Panc1 (cell line): ENCODE measurements at regions not wholly inside any gene's neighbourhood (a gene's known extent, or its start where the extent isn't known, plus 50 kb on each side); places are given as distances from the start of the nearest gene placed in this dataset.

Experiments used
- CTCF ChIP-seq: fragments of 450-650 bp; IDR thresholded peaks from 2 replicates; pipeline ENCODE4 v1.5.1; 2017; ENCODE audit warnings: mild to moderate bottlenecking
- POLR2AphosphoS5 ChIP-seq: IDR thresholded peaks from 2 replicates; pipeline ENCODE4 v1.6.1; 2012; ENCODE audit warnings: mild to moderate bottlenecking, low read depth, low read length, moderate library complexity
- REST ChIP-seq, 2 experiments: IDR thresholded peaks; 2 replicates each; pipeline ENCODE4 v1.6.1; 2011 to 2012; ENCODE audit warnings: low read depth in 2 of 2, control low read depth in 1 of 2, low read length in 1 of 2, mild to moderate bottlenecking in 1 of 2, moderate library complexity in 1 of 2; ENCODE audit not compliant: insufficient read depth in 1 of 2
- SIN3A ChIP-seq: IDR thresholded peaks from 2 replicates; pipeline ENCODE4 v1.6.1; 2012; ENCODE audit warnings: low read depth, mild to moderate bottlenecking, low read length, moderate library complexity, borderline replicate concordance; ENCODE audit not compliant: insufficient read depth

GRCh38 chrX:39459204-39459603 lies 638.6 kb downstream of the BCOR start:
- TF ChIP-seq CTCF: no peak
- no peak for TF ChIP-seq POLR2AphosphoS5
- no peak for TF ChIP-seq REST (IDR thresholded peaks at IDR 0.05; ENCODE audit: insufficient read depth in 1 of 2, low read depth in 2 of 2, low read length in 1 of 2)
- TF ChIP-seq SIN3A: no peak
